LNCaP clone FGC (cell line): ENCODE measurements at regions not wholly inside any gene's neighbourhood (a gene's known extent, or its start where the extent isn't known, plus 50 kb on each side); places are given as distances from the start of the nearest gene placed in this dataset.

ENCODE experiments used
- DNase-seq: peaks from one replicate; pipeline ENCODE4 v3.0.0-alpha.2; 2011; ENCODE audit warnings: low read depth
- H3K4me3 ChIP-seq: 2 replicates; pipeline ENCODE4 v1.5.1; 2011; ENCODE audit warnings: mild to moderate bottlenecking, low read depth, low read length, control low read depth
- CTCF ChIP-seq: IDR thresholded peaks from 2 replicates; pipeline ENCODE4 v1.5.1; 2012; ENCODE audit warnings: mild to moderate bottlenecking; ENCODE audit not compliant: control insufficient read depth, insufficient read depth; ENCODE audit errors: extremely low read depth

GRCh38 chr5:88144219-88145001 is 124.2 kb downstream of the TMEM161B start:
- no peak overlapping the region for H3K4me3 ChIP-seq
- no peak for DNase-seq
- no peak for TF ChIP-seq CTCF

- TF ChIP-seq CTCF, result no peak
- no peak overlapping the region for H3K4me3 ChIP-seq
- DNase-seq, result no peak
These were observed 124.9 kb downstream of the TMEM161B start for GRCh38 chr5:88143693-88144218.

- no peak for DNase-seq
- TF ChIP-seq CTCF, result no peak
- no peak overlapping the region; the same call in 1 of the 2 replicates for H3K4me3 ChIP-seq
These were observed 125.6 kb downstream of the TMEM161B start for GRCh38 chr5:88142886-88143692.

GRCh38 chr5:88142636-88142885 is 126.1 kb downstream of the TMEM161B start:
- no peak for DNase-seq
- H3K4me3 ChIP-seq, result peak overlapping the region; percentile 54
- no peak for TF ChIP-seq CTCF

GRCh38 chr5:88140856-88141752 is 127.5 kb downstream of the TMEM161B start:
- peak overlapping the region; percentile 54 for H3K4me3 ChIP-seq
- peak; percentile 92 for DNase-seq
- peak; percentile 73 for TF ChIP-seq CTCF

GRCh38 chr5:88140396-88140855 is 128.2 kb downstream of the TMEM161B start:
- H3K4me3 ChIP-seq, result no peak overlapping the region
- DNase-seq, result no peak

More at GRCh38 chr5:88140396-88140855, 128.2 kb downstream of the TMEM161B start:
- no peak for TF ChIP-seq CTCF
